A549 (cell line): ENCODE measurements at regions not wholly inside any gene's neighbourhood (a gene's known extent, or its start where the extent isn't known, plus 50 kb on each side); places are given as distances from the start of the nearest gene placed in this dataset.

Experiments used
- ATAC-seq, 2 experiments: fragments of 200-7000 bp in 1 of 2; fragments of >200 bp in 1 of 2; cut with Nextera tagmentation in 1 of 2; cut with Tn5 transposase in 1 of 2; 3 replicates each; pipeline versions ENCODE4 v1.8.0 to v1.9.1; 2018 to 2020; ENCODE audit warnings: mild to moderate bottlenecking in 1 of 2, moderate library complexity in 1 of 2
- CTCF ChIA-PET: fragments of 300-600 bp; sonication (Branson Sonifier 250); formaldehyde crosslinking; extraction: SDS; loops from one replicate; lab custom pipeline; 2021; ENCODE audit warnings: antibody characterized with exemption, inconsistent platforms; lab: Yijun Ruan, JAX
- POLR2A ChIA-PET: fragments of 350-600 bp; formaldehyde crosslinking; extraction: SDS; loops from one replicate; lab custom pipeline; 2021; ENCODE audit warnings: antibody characterized with exemption, inconsistent platforms; lab: Yijun Ruan, JAX
- DNase-seq, 2 experiments: peaks; one replicate each; pipeline versions ENCODE4 v3.0.0 to v3.0.0-alpha.2; 2011 to 2016; ENCODE audit warnings: low read depth in 1 of 2, low spot score in 1 of 2
- FAIRE-seq: peaks from 2 replicates; lab custom pipeline; 2011; peaks lifted over from hg19 to GRCh38; lab: Jason Lieb, UNC
- H3K27ac ChIP-seq, 2 experiments: fragments of >200 bp; sonication (Bioruptor Twin); formaldehyde crosslinking; 3 replicates each; pipeline ENCODE4 v1.5.1; 2016 to 2017
- H3K4me1 ChIP-seq: fragments of >200 bp; sonication (Bioruptor Twin); formaldehyde crosslinking; 3 replicates; pipeline ENCODE4 v1.6.1; 2016
- H3K4me2 ChIP-seq: fragments of >200 bp; sonication (Bioruptor Twin); formaldehyde crosslinking; 3 replicates; pipeline ENCODE4 v1.6.1; 2016
- H3K4me3 ChIP-seq: fragments of >200 bp; sonication (Bioruptor Twin); formaldehyde crosslinking; 3 replicates; pipeline ENCODE4 v1.5.1; 2016
- H3K9me3 ChIP-seq: fragments of >200 bp; sonication (Bioruptor Twin); formaldehyde crosslinking; 3 replicates; pipeline ENCODE4 v1.6.1; 2016
- BHLHE40 ChIP-seq: IDR thresholded peaks from 2 replicates; pipeline ENCODE4 v1.6.1; 2012; ENCODE audit warnings: low read depth, low read length, inconsistent platforms
- CEBPB ChIP-seq, 2 experiments: fragments of >200 bp in 1 of 2; sonication (Bioruptor Twin) in 1 of 2; formaldehyde crosslinking in 1 of 2; IDR thresholded peaks; 2 replicates each; pipeline ENCODE4 v1.6.1; 2012 to 2016
- ELK1 ChIP-seq: fragments of 150-350 bp; IDR thresholded peaks from 2 replicates; pipeline ENCODE4 v1.6.1; 2014; ENCODE audit warnings: low read depth, mild to moderate bottlenecking, low read length
- GATA3 ChIP-seq: IDR thresholded peaks from 2 replicates; pipeline ENCODE4 v1.6.1; 2012; ENCODE audit warnings: borderline replicate concordance
- HES2 ChIP-seq: fragments of >200 bp; sonication (Bioruptor Twin); formaldehyde crosslinking; IDR thresholded peaks from 2 replicates; pipeline ENCODE4 v1.6.1; 2016
- HEYL ChIP-seq: fragments of 250-450 bp; sonication (Bioruptor Pico); IDR thresholded peaks from 2 replicates; pipeline ENCODE4 v1.8.0; 2021; ENCODE audit warnings: mild to moderate bottlenecking, moderate library complexity
- HOXB5 ChIP-seq: fragments of 250-450 bp; sonication (Bioruptor Pico); IDR thresholded peaks from 2 replicates; pipeline ENCODE4 v1.5.0; 2020; ENCODE audit warnings: mild to moderate bottlenecking, moderate library complexity
- JUNB ChIP-seq: fragments of >200 bp; sonication (Bioruptor Twin); formaldehyde crosslinking; IDR thresholded peaks from 2 replicates; pipeline ENCODE4 v1.6.1; 2016
- MAX ChIP-seq: IDR thresholded peaks from 2 replicates; pipeline ENCODE4 v1.6.1; 2012
- MAZ ChIP-seq: fragments of 150-350 bp; IDR thresholded peaks from 2 replicates; pipeline ENCODE4 v1.6.1; 2014; ENCODE audit warnings: antibody characterized with exemption, low read depth, low read length, borderline replicate concordance
- NR3C1 ChIP-seq: fragments of >200 bp; sonication (Bioruptor Twin); formaldehyde crosslinking; IDR thresholded peaks from 3 replicates; pipeline ENCODE4 v1.6.1; 2017
- PHF8 ChIP-seq: fragments of 200-600 bp; sonication (generic); IDR thresholded peaks from 2 replicates; pipeline ENCODE4 v1.6.1; 2016; ENCODE audit warnings: low read depth, mild to moderate bottlenecking, antibody characterized with exemption, moderate library complexity, borderline replicate concordance
- POLR2A ChIP-seq: IDR thresholded peaks from 2 replicates; pipeline ENCODE4 v1.6.1; 2012; ENCODE audit warnings: mild to moderate bottlenecking, low read length
- RFX5 ChIP-seq: fragments of 450-650 bp; IDR thresholded peaks from 2 replicates; pipeline ENCODE4 v1.7.1; 2014; ENCODE audit warnings: antibody characterized with exemption, mild to moderate bottlenecking, moderate library complexity
- WGBS: methylation state at CpG from one replicate; pipeline ENCODE4 v1.1.6; 2017; ENCODE audit errors: missing lambda C conversion rate; 5-methylcytosine and 5-hydroxymethylcytosine counted together
- TF ChIP-seq, protein P1 (sequence below): IDR thresholded peaks from 2 replicates; pipeline ENCODE4 v1.6.1; 2012
- TF ChIP-seq, protein P2 (sequence below): fragments of 250-450 bp; sonication (Bioruptor Pico); IDR thresholded peaks from 2 replicates; pipeline ENCODE4 v1.5.0; 2020; ENCODE audit warnings: low read depth, mild to moderate bottlenecking, moderate library complexity

GRCh38 chr13:105996391-105997025, 539.0 kb downstream of the EFNB2 start:
- Histone ChIP-seq H3K4me3 (no peak overlapping the region), H3K9me3 (no peaks in the 10 kb centered on the region), H3K4me2 (no peak overlapping the region), H3K27ac (no peak overlapping the region), H3K4me1 (no peaks in the 10 kb centered on the region)
- ChIA-PET CTCF (no interaction called here), POLR2A (no interaction called here)
- TF ChIP-seq MAZ (no peak), GATA3 (no peak)
- FAIRE-seq: no peak
- no peak for ATAC-seq
- 62% methylated on average over 13 of the region's 13 CpGs for WGBS
- DNase-seq: no peak

- DNase-seq: no peak
- H3K4me2 ChIP-seq: no peak overlapping the region
- 64% methylated on average over 5 of the region's 5 CpGs for WGBS
- TF ChIP-seq MAX (no peak), PHF8 (no peak), HOXB5 (no peak), HEYL (CRISPR knock-in tag) (no peak), CEBPB (IDR thresholded peaks at IDR 0.05) (no peak), HES2 (no peak), BHLHE40 (no peak)
- TF ChIP-seq, protein P1, sequence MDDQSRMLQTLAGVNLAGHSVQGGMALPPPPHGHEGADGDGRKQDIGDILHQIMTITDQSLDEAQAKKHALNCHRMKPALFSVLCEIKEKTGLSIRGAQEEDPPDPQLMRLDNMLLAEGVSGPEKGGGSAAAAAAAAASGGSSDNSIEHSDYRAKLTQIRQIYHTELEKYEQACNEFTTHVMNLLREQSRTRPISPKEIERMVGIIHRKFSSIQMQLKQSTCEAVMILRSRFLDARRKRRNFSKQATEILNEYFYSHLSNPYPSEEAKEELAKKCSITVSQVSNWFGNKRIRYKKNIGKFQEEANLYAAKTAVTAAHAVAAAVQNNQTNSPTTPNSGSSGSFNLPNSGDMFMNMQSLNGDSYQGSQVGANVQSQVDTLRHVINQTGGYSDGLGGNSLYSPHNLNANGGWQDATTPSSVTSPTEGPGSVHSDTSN: no peak
- H3K9me3 ChIP-seq: no peaks in the 10 kb centered on the region
- FAIRE-seq: no peak
- no peak overlapping the region for H3K27ac ChIP-seq
- H3K4me3 ChIP-seq: no peak overlapping the region
- no peaks in the 10 kb centered on the region for H3K4me1 ChIP-seq
- CTCF ChIA-PET: no interaction called here
- no peak for ATAC-seq
- POLR2A ChIA-PET: no interaction called here
These were observed 541.1 kb downstream of the EFNB2 start for GRCh38 chr13:105994340-105994739.

DNA sequence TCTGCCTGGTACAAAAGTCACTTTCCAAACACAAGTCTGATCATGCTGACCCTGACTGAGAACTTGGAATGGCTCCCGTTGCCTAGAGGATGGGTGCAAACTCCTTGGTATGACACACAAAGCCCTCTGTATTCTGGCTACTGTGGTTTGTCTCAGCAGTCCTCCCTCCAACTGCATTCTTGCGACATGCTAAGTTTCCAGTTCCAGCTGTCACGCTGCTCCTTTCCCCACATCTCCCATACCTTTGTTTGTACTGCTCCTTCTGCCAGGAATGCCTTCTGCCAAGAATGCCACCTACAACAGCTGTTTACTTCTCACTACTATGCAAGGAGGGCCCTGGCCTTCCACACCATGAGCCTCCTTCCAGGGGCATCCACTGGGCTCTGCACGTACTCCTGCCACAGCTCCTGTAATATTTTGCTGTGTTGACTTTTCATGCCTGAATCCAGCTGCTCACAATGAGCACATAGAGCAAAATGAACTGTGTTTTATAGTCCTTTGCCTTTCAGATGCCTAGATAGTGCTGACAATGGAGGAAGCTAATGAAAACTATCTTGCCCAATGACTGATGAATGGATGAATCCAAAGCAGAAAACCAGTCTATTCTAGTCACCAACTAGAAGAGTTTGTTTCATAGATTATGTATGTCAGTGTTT, 543.7 kb downstream of the EFNB2 start:
- ChIA-PET POLR2A (no interaction called here), CTCF (interaction anchor here (1.5 kb wide), 1 partner anchor 10 kb away, joined by 3 read pairs; no protein-coding TSS in a partner anchor)
- no peaks in the 10 kb centered on the region for H3K9me3 ChIP-seq
- H3K4me2 ChIP-seq: no peak overlapping the region; the same call in 2 of the 3 replicates
- no peak overlapping the region for H3K27ac ChIP-seq
- FAIRE-seq (no peak), DNase-seq (peak in 1 of 2 experiments; percentile 30), ATAC-seq (peak in 1 of 2 experiments; percentile 39; a peak in 1 of 6 replicates)
- 0 out of 4 replicates have a peak, but pooled peaks of 1 of the 2 experiments have one; percentile 5 for TF ChIP-seq CEBPB (IDR thresholded peaks at IDR 0.05)
- no peak for TF ChIP-seq JUNB
- 46% methylated on average over 4 of the region's 4 CpGs for WGBS
- H3K4me3 ChIP-seq: no peak overlapping the region
- H3K4me1 ChIP-seq: no peaks in the 10 kb centered on the region

GRCh38 chr13:105991131-105991530, 544.3 kb downstream of the EFNB2 start:
- Histone ChIP-seq H3K4me3 (no peak overlapping the region), H3K27ac (no peak overlapping the region), H3K9me3 (no peaks in the 10 kb centered on the region), H3K4me1 (no peaks in the 10 kb centered on the region), H3K4me2 (no peak overlapping the region)
- POLR2A ChIA-PET: no interaction called here
- DNase-seq (no peak), ATAC-seq (no peak), FAIRE-seq (no peak)
- CTCF ChIA-PET: interaction anchor here (1.5 kb wide), 1 partner anchor 9 kb away, joined by 3 read pairs; no protein-coding TSS in a partner anchor
- WGBS: 56% methylated on average over 1 of the region's 1 CpG
- TF ChIP-seq RFX5: no peak
- TF ChIP-seq JUNB: no peak
- no peak for TF ChIP-seq NR3C1
- no peak for TF ChIP-seq ELK1
- TF ChIP-seq, protein P2, sequence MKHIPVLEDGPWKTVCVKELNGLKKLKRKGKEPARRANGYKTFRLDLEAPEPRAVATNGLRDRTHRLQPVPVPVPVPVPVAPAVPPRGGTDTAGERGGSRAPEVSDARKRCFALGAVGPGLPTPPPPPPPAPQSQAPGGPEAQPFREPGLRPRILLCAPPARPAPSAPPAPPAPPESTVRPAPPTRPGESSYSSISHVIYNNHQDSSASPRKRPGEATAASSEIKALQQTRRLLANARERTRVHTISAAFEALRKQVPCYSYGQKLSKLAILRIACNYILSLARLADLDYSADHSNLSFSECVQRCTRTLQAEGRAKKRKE (CRISPR knock-in tag): no peak
- TF ChIP-seq POLR2A: no peak
- TF ChIP-seq BHLHE40: no peak
- TF ChIP-seq HOXB5: no peak
